Limb (tissue), 2 donors: ENCODE measurements at regions not wholly inside any gene's neighbourhood (a gene's known extent, or its start where the extent isn't known, plus 50 kb on each side); places are given as distances from the start of the nearest gene placed in this dataset.
"Not testable (repeated sequence)": the region's sequence is repeated elsewhere in the genome, so short reads cannot be mapped to it uniquely, and the experiment has no call there.

ENCODE experiments used
- DNase-seq, 2 donors: peaks; one replicate each; pipeline ENCODE4 v3.0.0-alpha.2; 2016; ENCODE audit errors: extremely low spot score in 2 of 2

DNA sequence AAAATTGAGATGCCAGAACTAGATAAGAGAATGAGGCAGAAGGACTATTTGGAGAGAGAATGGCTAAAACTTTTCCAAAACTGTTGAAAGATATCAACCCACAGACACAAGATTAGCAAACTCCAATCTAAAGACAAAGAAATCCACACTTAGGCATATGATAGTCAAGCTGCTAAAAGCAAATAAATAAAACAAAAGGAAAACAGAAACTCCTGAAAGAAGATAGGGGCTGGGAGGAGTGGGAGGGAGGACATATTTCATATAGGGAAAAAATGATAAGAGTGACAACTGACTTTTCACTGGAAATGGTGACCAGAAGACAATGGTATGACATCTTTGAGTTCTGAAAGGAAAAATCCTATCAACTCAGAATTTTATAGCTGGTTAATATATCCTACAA is 105.4 kb upstream of the ADO start:
- no peak for DNase-seq

GRCh38 chr10:62704121-62704520 is 100.4 kb upstream of the ADO start:
- DNase-seq, result not testable (repeated sequence)

- no peak for DNase-seq
Measured at GRCh38 chr10:62705789-62706188, 98.7 kb upstream of the ADO start.

- DNase-seq, result no peak
Measured at GRCh38 chr10:62707810-62708209, 96.7 kb upstream of the ADO start.

- no peak for DNase-seq
Measured at GRCh38 chr10:62708569-62708968, 96.0 kb upstream of the ADO start.

DNA sequence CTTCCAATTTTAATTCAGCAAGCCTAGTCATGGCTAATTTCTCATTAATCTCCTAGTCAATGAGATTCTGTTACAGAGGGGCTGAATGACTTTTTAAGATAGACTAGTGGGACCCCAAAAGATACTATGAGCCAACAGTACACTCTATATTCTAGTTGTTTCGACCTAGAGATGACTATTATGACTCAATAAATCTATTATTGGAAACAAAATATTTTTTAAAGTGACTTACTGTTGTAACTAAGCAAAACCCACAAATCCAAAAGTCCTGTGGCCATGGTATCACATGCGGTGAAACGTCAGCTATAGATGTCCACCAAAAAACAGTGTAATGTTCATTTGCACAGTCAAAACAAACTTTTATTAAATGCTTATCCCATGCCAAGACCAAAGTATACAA is 95.3 kb upstream of the ADO start:
- no peak for DNase-seq

DNA sequence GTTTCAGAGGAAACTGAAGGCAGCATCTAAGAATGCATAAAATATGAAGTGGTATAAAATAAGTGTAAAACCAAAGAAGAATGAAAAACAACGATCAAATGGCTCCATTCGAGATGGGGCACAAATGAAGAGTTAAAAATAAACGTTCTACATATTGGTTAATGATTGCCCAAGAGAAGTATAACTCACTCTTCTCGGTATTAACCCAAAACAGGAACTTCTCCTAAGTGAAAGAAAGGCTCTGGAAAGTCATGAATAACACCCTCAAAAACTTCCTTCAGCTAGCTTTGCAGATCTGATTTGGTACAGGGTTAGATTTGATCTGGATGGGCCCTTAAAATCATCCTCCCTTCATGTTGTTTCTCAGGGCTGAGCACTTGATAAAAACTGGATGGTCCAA is 94.3 kb upstream of the ADO start:
- no peak for DNase-seq

GRCh38 chr10:62715383-62715782 is 89.1 kb upstream of the ADO start:
- DNase-seq, result no peak

DNA sequence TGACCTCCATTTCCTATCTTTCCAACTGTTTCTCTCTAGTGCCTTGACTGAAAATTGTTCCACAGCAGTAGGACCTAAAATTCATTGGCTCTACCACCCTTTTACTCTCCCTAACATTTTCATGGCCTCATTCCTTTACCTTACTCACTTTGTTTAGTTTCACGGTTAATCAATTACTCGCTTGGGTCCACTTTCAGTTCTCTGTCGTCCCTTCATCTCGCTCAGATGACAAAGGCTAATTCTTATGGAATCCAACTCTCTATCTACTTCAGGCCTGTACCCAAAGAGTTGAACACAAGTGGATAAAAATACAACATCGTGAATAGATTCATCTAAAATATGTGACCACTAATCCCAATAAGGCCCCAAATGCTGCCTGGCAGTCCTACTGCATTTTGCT is 85.9 kb upstream of the ADO start:
- no peak for DNase-seq

DNA sequence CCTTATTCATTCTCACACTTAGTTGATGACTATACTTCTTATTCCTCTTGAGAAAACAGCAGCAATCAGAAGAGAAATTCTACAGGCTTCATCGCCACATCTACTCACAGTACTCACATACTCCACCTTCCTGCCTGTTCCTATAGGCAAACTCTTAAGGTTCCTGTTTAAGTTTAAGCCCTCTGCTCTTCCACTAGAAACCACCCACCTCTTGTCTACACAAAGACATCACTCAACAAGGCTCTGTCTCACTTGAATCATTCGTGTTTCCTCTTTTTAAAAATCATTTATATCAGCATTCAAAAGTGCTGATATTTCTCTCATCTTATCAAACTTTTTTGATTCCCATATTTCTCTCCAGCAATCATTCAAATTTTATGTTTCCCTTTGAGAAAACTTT is 85.5 kb upstream of the ADO start:
- DNase-seq, result no peak

DNA sequence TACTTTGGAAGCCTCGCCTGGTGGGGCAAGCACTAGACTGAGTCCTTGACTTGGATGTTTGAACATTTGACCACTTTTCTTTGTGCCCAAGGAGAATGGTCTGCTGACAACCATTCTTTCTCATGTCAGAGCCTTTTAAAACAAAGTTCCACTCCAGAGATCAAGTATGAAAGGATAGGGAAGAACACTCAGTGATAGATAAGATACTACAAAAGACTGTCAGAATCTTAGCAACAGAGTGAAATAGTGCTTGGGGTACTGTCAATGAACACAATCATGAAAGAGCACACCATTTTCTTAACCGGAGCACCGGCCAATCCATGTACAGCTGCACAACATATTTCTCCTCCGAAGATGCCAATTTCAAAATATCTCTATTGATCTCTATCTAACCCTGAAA is 82.8 kb upstream of the ADO start:
- DNase-seq, result no peak

DNA sequence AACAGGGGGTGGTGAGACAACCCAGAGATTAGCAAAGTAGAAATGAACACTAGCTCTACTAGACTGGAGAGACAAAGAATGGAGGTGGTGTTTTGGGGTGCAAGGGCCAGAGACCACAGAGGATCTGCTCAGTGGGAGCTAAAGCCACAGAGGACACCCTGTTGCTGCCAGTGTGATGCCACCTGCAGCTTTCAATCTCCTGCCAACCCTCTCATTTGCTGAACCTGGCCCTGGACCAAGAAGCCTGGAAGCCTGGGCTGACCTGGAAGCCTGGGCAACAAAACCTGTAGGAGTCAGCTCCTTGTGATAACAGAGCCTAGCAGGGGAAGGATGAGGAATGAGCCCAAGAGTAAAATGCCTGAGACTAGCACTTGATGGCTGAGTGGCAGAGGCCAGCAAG is 81.1 kb upstream of the ADO start:
- no peak for DNase-seq

GRCh38 chr10:62724465-62724864 is 80.1 kb upstream of the ADO start:
- no peak for DNase-seq

DNA sequence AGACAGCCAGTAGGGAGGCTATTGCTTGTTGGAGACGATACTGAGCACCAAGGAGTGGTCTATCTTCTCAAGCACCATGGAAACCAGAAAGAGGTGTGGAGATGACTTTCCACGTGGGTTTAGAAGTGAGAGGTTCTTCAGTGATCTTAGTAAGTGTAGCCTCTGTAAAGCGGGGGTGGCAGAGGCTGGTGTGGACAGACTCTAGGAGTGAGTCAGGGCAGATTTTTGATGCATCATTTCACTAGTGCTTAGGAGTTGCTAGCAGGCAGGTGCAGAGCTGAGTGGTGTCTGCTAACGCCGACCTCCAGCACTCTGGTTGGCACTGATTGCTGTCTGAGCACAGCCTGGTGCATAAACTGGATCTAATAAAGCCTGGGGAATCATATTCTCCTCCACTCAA is 78.4 kb upstream of the ADO start:
- no peak for DNase-seq

DNA sequence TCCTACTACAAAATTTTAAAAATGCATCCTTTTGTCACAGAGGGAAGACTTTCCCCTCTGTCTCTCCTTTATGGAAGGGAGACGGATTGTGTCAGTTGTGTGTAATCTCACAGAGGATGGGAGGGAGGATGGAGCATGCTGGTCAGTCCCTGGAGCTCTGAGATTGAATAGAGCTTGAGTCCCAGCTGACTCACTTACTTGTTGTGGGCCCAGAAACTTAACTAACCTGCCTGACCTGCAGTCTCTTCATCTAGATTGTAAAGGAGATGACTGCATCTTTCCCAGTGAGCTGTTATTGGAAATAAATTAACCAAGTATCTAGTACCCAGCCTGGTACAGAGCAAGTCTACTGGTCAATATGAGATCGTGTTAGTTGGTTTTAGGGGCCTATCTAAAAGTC is 77.9 kb upstream of the ADO start:
- DNase-seq, result no peak

GRCh38 chr10:62727934-62728333 is 76.6 kb upstream of the ADO start:
- no peak for DNase-seq

DNA sequence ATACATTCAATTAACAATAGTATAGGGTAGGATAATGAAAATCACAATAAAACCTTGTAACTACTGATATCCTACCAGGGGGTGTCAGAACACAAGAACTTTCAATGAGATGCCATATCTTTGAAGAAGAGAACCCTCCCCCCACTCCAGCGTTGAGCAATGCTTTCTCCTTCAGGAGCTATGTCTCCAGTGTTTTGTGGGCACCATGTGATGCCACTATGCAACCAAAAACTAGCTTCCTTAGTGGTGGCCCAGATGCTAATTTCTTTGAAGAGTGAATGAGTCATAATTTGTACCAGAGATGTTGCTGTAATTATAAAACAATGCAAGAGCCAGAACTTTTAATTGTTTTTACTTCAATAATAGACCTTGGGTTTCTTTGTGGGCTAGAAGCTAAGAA is 76.0 kb upstream of the ADO start:
- no peak for DNase-seq

DNA sequence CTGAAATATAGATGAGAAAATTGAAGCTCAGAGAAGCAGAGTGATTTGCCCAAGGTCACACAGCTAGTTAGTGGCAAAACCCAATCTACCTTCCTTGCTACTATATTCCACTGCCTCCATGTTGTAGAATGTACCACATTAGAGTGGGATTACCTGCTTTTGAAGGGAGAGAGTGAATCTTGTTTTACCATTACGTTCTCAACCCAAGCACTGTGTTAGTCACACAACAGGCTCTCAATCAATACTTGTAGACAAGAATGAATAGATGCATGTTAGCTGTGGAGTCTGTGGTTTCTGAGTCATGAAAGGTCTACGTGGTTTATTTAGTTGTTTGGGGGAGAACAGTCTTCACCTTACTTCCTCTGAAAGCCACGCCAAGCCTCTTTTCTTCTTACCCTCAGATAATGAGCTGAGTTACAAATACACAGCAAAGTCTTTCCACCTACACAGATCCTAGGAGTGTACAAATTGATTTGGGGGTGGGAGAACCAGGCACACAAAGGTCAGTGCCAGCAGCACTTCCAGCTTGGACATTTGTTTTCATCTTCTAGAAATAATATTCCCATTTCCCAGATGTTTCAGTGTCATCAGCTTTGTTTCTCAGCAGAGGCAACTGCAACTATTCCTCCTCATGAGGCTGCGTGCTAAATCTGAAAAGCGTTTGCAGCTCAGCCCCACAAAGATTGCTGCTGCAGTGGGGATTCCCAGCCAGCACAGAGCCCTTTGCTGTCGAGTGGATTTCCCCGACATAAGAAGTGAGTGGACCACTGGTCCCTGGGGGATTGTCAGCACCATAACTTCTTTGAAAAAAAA is 71.5 kb upstream of the ADO start:
- DNase-seq, result no peak

DNA sequence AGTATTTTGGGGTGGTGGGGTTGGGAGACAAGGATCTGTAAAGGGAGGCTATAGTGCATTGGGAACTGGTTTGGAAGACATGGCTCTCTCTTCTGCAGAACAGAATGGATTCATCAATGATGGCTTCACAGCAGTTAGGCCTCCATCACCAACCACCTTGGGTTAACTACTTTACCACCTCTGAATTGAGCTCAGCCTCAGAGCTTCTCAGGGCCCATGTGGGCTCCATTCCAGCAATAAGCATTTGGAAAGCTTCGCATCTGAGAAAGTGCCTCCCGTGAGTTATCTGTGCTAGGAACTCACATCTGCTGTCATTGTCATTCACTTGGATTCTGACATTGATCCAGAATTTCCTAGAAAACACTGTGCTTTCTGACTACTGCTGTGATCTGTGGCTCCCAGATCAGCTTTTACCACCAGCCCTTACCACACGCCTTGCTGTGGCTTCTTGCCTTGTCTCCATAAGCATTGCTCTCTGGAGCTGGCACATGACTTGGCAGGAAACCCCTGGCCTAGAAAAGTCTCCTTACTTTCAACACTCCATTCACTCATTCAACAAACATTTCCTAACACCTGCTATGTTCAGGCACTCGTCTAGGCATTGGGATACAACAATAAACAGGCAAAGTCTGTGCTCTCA is 70.7 kb upstream of the ADO start:
- DNase-seq, result no peak

GRCh38 chr10:62734781-62735463 is 69.6 kb upstream of the ADO start:
- no peak for DNase-seq

- DNase-seq, result no peak
Measured at GRCh38 chr10:62735464-62736167, 68.9 kb upstream of the ADO start.

DNA sequence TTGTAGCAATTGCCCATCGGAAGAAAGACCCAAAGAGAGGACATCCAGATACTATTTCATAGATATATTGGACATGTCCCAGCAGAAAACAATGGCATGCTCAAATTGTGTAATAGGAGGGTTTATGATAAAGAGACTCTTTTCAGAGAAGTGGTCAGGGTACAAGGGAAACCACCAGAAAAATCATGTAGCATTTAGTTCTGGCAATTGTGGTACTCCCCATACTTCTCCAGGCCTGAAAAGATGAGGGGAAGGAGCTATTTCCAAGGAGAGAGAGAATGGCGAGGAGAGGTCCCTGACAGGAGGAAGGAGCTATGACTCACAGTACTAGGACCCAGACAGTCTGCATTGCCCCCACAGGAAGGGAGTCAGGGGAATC is 68.4 kb upstream of the ADO start:
- DNase-seq, result no peak
